WERI-Rb-1 (cell line): ENCODE measurements at regions not wholly inside any gene's neighbourhood (a gene's known extent, or its start where the extent isn't known, plus 50 kb on each side); places are given as distances from the start of the nearest gene placed in this dataset.
"Not testable (repeated sequence)": the region's sequence is repeated elsewhere in the genome, so short reads cannot be mapped to it uniquely, and the experiment has no call there.

Source experiments
- DNase-seq: peaks from one replicate; pipeline ENCODE4 v3.0.0-alpha.2; 2020
- H3K27ac ChIP-seq: fragments of 250-450 bp; sonication (Bioruptor Pico); 2 replicates; pipeline ENCODE4 v1.5.1; 2020; ENCODE audit warnings: mild to moderate bottlenecking, moderate library complexity
- H3K27me3 ChIP-seq: fragments of 250-450 bp; sonication (Bioruptor Pico); 2 replicates; pipeline ENCODE4 v1.5.1; 2021; ENCODE audit warnings: mild to moderate bottlenecking, low read depth, moderate library complexity; ENCODE audit not compliant: insufficient read depth, severe bottlenecking
- H3K36me3 ChIP-seq: fragments of 250-450 bp; sonication (Bioruptor Pico); 2 replicates; pipeline ENCODE4 v1.5.1; 2020; ENCODE audit warnings: mild to moderate bottlenecking, moderate library complexity
- H3K4me3 ChIP-seq: 2 replicates; pipeline ENCODE4 v1.5.1; 2011; ENCODE audit warnings: low read depth, mild to moderate bottlenecking, control low read depth, low read length
- H3K9me3 ChIP-seq: fragments of 250-450 bp; sonication (Bioruptor Pico); 2 replicates; pipeline ENCODE4 v1.5.1; 2021; ENCODE audit warnings: mild to moderate bottlenecking, moderate library complexity; ENCODE audit not compliant: severe bottlenecking
- CTCF ChIP-seq: IDR thresholded peaks from 2 replicates; pipeline ENCODE4 v1.5.1; 2011; ENCODE audit warnings: low read depth, mild to moderate bottlenecking, control low read depth, inconsistent platforms, low read length

GRCh38 chr4:18127030-18127429, 105.5 kb upstream of the LCORL start:
- Histone ChIP-seq H3K9me3 (no peaks in the 10 kb centered on the region), H3K4me3 (no peak overlapping the region), H3K27ac (no peak overlapping the region), H3K36me3 (no peaks in the 10 kb centered on the region), H3K27me3 (no peaks in the 10 kb centered on the region)
- no peak for TF ChIP-seq CTCF
- DNase-seq = no peak

- Histone ChIP-seq H3K4me3 (no peak overlapping the region), H3K36me3 (no peaks in the 10 kb centered on the region), H3K9me3 (no peaks in the 10 kb centered on the region), H3K27me3 (no peaks in the 10 kb centered on the region), H3K27ac (no peak overlapping the region)
- no peak for TF ChIP-seq CTCF
- no peak for DNase-seq
Observed at GRCh38 chr4:18113710-18114331, 92.3 kb upstream of the LCORL start.

GRCh38 chr4:18111081-18111480, 89.5 kb upstream of the LCORL start:
- no peak overlapping the region for H3K27ac ChIP-seq
- H3K4me3 ChIP-seq = no peak overlapping the region
- TF ChIP-seq CTCF = no peak
- H3K27me3 ChIP-seq = no peaks in the 10 kb centered on the region
- H3K9me3 ChIP-seq = no peaks in the 10 kb centered on the region
- H3K36me3 ChIP-seq = no peaks in the 10 kb centered on the region
- DNase-seq = no peak

- H3K9me3 ChIP-seq = no peaks in the 10 kb centered on the region
- no peak for DNase-seq
- H3K4me3 ChIP-seq = no peak overlapping the region
- no peak for TF ChIP-seq CTCF
- no peaks in the 10 kb centered on the region for H3K27me3 ChIP-seq
- no peak overlapping the region for H3K27ac ChIP-seq
- H3K36me3 ChIP-seq = no peaks in the 10 kb centered on the region
Observed at GRCh38 chr4:18110099-18110498, 88.5 kb upstream of the LCORL start.

- no peaks in the 10 kb centered on the region for H3K36me3 ChIP-seq
- H3K27me3 ChIP-seq = no peaks in the 10 kb centered on the region
- DNase-seq = no peak
- no peak for TF ChIP-seq CTCF
- H3K27ac ChIP-seq = no peak overlapping the region
- H3K9me3 ChIP-seq = no peaks in the 10 kb centered on the region
- H3K4me3 ChIP-seq = no peak overlapping the region
Observed at GRCh38 chr4:18109676-18110075, 88.1 kb upstream of the LCORL start.

- H3K4me3 ChIP-seq, H3K9me3 ChIP-seq, DNase-seq, H3K36me3 ChIP-seq, H3K27ac ChIP-seq, H3K27me3 ChIP-seq: not testable (repeated sequence)
Observed at GRCh38 chr4:18107848-18108528, 86.4 kb upstream of the LCORL start.
